Thoracic aorta (tissue), 2 donors: ENCODE measurements at regions not wholly inside any gene's neighbourhood (a gene's known extent, or its start where the extent isn't known, plus 50 kb on each side); places are given as distances from the start of the nearest gene placed in this dataset.

ENCODE experiments used
- ATAC-seq: fragments of 150-250 bp; one replicate; pipeline ENCODE4 v1.8.0; 2017; ENCODE audit warnings: low read depth; ENCODE audit not compliant: insufficient number of reproducible peaks, low FRiP score
- DNase-seq: peaks from one replicate; pipeline ENCODE4 v3.0.0-alpha.2; 2020; ENCODE audit warnings: low spot score
- H3K27ac ChIP-seq, 2 donors: fragments of 200-600 bp; sonication (generic); 1 replicate in 1 of 2; 2 replicates in 1 of 2; pipeline ENCODE4 v1.5.1; 2016; ENCODE audit warnings: mild to moderate bottlenecking in 2 of 2, moderate library complexity in 2 of 2
- H3K27me3 ChIP-seq: fragments of 200-600 bp; sonication (generic); replicated peaks from 2 replicates; pipeline ENCODE4 v1.6.0; 2016; ENCODE audit warnings: mild to moderate bottlenecking; ENCODE audit not compliant: insufficient read depth
- H3K36me3 ChIP-seq: fragments of 200-600 bp; sonication (generic); one replicate; pipeline ENCODE4 v1.5.1; 2016
- H3K4me1 ChIP-seq, 2 donors: fragments of 200-600 bp; sonication (generic); 1 replicate in 1 of 2; 2 replicates in 1 of 2; pipeline versions ENCODE4 v1.5.1 to v1.6.0; 2016; ENCODE audit warnings: low read depth in 2 of 2, mild to moderate bottlenecking in 1 of 2; ENCODE audit not compliant: control insufficient read depth in 1 of 2
- H3K4me3 ChIP-seq: fragments of 200-600 bp; sonication (generic); 2 replicates; pipeline ENCODE4 v1.5.1; 2016; ENCODE audit warnings: mild to moderate bottlenecking
- H3K9me3 ChIP-seq: fragments of 200-600 bp; sonication (generic); 2 replicates; pipeline ENCODE4 v1.5.1; 2016
- TF ChIP-seq, protein P1 (sequence below): fragments of 200-600 bp; sonication (generic); IDR thresholded peaks from one replicate; pipeline ENCODE4 v1.5.1; 2019; ENCODE audit warnings: antibody characterized with exemption

DNA sequence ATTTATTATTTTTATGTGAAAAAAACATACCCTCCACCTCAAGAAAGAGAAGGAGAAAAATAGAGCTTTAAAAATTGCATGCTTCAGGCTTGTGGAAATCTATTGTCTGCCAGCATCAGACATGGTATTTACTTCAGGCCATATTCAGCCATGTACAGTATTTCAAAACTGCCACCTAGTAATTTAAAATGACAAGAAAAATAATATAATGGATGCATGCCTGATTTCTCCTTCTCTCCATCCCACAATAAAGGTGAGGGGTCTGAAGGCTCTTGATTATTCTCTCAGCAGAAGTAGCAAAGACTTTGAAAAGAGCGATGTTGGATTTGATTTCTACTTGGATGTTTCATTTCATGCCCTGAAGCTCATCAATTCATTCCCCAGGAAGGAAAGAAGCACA, 250.7 kb downstream of the TBC1D4 start:
- H3K27ac ChIP-seq = no peak overlapping the region
- no peaks in the 10 kb centered on the region for H3K36me3 ChIP-seq
- no peaks in the 10 kb centered on the region for H3K9me3 ChIP-seq
- TF ChIP-seq, protein P1, sequence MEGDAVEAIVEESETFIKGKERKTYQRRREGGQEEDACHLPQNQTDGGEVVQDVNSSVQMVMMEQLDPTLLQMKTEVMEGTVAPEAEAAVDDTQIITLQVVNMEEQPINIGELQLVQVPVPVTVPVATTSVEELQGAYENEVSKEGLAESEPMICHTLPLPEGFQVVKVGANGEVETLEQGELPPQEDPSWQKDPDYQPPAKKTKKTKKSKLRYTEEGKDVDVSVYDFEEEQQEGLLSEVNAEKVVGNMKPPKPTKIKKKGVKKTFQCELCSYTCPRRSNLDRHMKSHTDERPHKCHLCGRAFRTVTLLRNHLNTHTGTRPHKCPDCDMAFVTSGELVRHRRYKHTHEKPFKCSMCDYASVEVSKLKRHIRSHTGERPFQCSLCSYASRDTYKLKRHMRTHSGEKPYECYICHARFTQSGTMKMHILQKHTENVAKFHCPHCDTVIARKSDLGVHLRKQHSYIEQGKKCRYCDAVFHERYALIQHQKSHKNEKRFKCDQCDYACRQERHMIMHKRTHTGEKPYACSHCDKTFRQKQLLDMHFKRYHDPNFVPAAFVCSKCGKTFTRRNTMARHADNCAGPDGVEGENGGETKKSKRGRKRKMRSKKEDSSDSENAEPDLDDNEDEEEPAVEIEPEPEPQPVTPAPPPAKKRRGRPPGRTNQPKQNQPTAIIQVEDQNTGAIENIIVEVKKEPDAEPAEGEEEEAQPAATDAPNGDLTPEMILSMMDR = no peak
- no peak for DNase-seq
- H3K4me3 ChIP-seq = no peak overlapping the region
- no peaks in the 10 kb centered on the region for H3K4me1 ChIP-seq
- H3K27me3 ChIP-seq = no peaks in the 10 kb centered on the region
- ATAC-seq = no peak

- TF ChIP-seq, protein P1 = no peak
- no peaks in the 10 kb centered on the region for H3K27me3 ChIP-seq
- H3K4me1 ChIP-seq = no peaks in the 10 kb centered on the region
- no peak for DNase-seq
- no peak overlapping the region for H3K4me3 ChIP-seq
- no peak for ATAC-seq
- H3K27ac ChIP-seq = no peak overlapping the region
- H3K9me3 ChIP-seq = no peaks in the 10 kb centered on the region
- no peaks in the 10 kb centered on the region for H3K36me3 ChIP-seq
Observed at GRCh38 chr13:75226733-75227435, 255.1 kb downstream of the TBC1D4 start.

- DNase-seq (no peak), ATAC-seq (no peak)
- H3K4me3 ChIP-seq = no peak overlapping the region
- TF ChIP-seq, protein P1 = no peak
- no peaks in the 10 kb centered on the region for H3K36me3 ChIP-seq
- H3K4me1 ChIP-seq = no peaks in the 10 kb centered on the region
- H3K27me3 ChIP-seq = no peaks in the 10 kb centered on the region
- no peaks in the 10 kb centered on the region for H3K9me3 ChIP-seq
- H3K27ac ChIP-seq = no peak overlapping the region
Observed at GRCh38 chr13:75226092-75226491, 255.9 kb downstream of the TBC1D4 start.

GRCh38 chr13:75225288-75226032, 256.5 kb downstream of the TBC1D4 start:
- TF ChIP-seq, protein P1 = no peak
- H3K36me3 ChIP-seq = no peaks in the 10 kb centered on the region
- DNase-seq = no peak
- no peaks in the 10 kb centered on the region for H3K4me1 ChIP-seq
- no peak overlapping the region for H3K27ac ChIP-seq
- H3K9me3 ChIP-seq = no peaks in the 10 kb centered on the region
- H3K4me3 ChIP-seq = no peak overlapping the region
- ATAC-seq = no peak
- H3K27me3 ChIP-seq = no peaks in the 10 kb centered on the region

DNA sequence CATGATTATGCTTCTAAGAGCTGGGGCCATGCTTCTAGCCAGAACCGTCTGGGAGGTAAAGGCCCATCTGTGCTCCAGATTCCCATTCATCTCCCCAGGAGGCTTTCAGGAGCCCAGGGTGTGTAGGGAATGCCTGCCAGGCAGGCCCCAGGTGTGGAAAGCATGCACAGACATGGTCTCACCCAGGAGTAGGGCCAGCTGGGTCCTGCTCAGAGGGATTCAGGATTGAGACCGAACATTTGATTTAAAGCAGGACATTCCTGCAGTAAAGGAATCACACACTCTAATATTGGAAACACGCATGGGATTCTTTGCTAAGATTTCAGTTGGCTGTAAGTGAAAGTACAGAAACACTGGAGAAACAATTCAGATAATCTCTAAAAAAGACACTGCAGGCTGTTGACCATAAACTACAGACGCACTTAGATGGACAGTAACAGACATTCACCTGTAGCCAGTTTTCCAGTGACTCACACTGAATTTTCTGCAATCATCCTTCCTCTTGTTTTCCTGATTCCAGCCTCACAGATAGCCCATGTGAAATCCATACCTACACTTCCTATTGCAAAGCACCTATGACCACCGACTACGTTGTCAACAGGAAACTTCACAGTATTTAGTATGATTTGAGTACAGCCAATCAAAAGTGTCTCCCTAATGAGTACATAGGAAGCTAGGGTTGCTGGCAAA, 257.8 kb downstream of the TBC1D4 start:
- H3K4me1 ChIP-seq = peaks cover 0 to 4% of the 10 kb centered on the region in 2 donors
- no peaks in the 10 kb centered on the region for H3K27me3 ChIP-seq
- H3K36me3 ChIP-seq = no peaks in the 10 kb centered on the region
- H3K27ac ChIP-seq = no peak overlapping the region
- ATAC-seq (no peak), DNase-seq (no peak)
- no peaks in the 10 kb centered on the region for H3K9me3 ChIP-seq
- TF ChIP-seq, protein P1 = no peak
- H3K4me3 ChIP-seq = no peak overlapping the region
